Ishikawa (cell line): ENCODE measurements at regions not wholly inside any gene's neighbourhood (a gene's known extent, or its start where the extent isn't known, plus 50 kb on each side); places are given as distances from the start of the nearest gene placed in this dataset.

Experiments used
- CEBPB ChIP-seq: IDR thresholded peaks from 2 replicates; pipeline ENCODE4 v1.6.1; 2012
- CREB1 ChIP-seq: IDR thresholded peaks from 2 replicates; pipeline ENCODE4 v1.6.1; 2012; ENCODE audit warnings: low read depth
- EGR1 ChIP-seq: IDR thresholded peaks from 2 replicates; pipeline ENCODE4 v1.6.1; 2012
- EP300 ChIP-seq: IDR thresholded peaks from 2 replicates; pipeline ENCODE4 v1.6.1; 2012; ENCODE audit warnings: borderline replicate concordance
- FOXM1 ChIP-seq: IDR thresholded peaks from 2 replicates; pipeline ENCODE4 v1.6.1; 2012; ENCODE audit warnings: low read depth, borderline replicate concordance
- NFIC ChIP-seq: IDR thresholded peaks from 2 replicates; pipeline ENCODE4 v1.6.1; 2012
- RAD21 ChIP-seq: IDR thresholded peaks from 2 replicates; pipeline ENCODE4 v1.6.1; 2012; ENCODE audit warnings: low read depth
- TAF1 ChIP-seq: IDR thresholded peaks from 2 replicates; pipeline ENCODE4 v1.6.1; 2012; ENCODE audit warnings: low read depth, mild to moderate bottlenecking
- TCF12 ChIP-seq: IDR thresholded peaks from 2 replicates; pipeline ENCODE4 v1.6.1; 2012; ENCODE audit warnings: low read depth
- TEAD4 ChIP-seq: IDR thresholded peaks from 2 replicates; pipeline ENCODE4 v1.6.1; 2012
- YY1 ChIP-seq: IDR thresholded peaks from 2 replicates; pipeline ENCODE4 v1.6.1; 2012; ENCODE audit warnings: low read depth
- ZBTB7A ChIP-seq: IDR thresholded peaks from 2 replicates; pipeline ENCODE4 v1.6.1; 2012; ENCODE audit warnings: low read depth
- TF ChIP-seq, protein P1 (sequence below): IDR thresholded peaks from 2 replicates; pipeline ENCODE4 v1.6.1; 2012; ENCODE audit warnings: low read depth, mild to moderate bottlenecking
- TF ChIP-seq, protein P2 (sequence below): IDR thresholded peaks from 2 replicates; pipeline ENCODE4 v1.6.1; 2012
- TF ChIP-seq, protein P3 (sequence below): IDR thresholded peaks from 2 replicates; pipeline ENCODE4 v1.6.1; 2012

DNA sequence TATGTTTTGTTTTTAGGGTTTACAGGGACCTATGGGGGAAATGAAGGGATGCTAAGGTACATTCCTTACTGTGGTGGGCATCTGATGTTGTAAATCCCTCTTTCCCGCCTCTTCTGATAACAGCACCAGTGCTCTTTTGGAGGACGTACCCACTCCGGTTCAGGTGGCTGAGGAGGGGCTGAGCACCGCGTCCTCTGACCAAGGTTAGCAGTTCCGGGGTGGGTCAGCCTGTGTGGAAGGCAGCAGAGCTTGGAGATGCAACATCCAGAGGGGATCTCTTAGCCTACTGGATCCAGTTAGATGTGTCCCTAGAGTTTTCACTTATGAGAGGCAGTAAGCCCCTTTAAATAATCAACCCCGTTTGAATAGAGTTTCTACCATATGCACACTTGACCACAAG lies 135.3 kb upstream of the KCNG1 start:
- TF ChIP-seq ZBTB7A (no peak), FOXM1 (no peak), CEBPB (no peak), TEAD4 (no peak), RAD21 (no peak)
- TF ChIP-seq, protein P1, sequence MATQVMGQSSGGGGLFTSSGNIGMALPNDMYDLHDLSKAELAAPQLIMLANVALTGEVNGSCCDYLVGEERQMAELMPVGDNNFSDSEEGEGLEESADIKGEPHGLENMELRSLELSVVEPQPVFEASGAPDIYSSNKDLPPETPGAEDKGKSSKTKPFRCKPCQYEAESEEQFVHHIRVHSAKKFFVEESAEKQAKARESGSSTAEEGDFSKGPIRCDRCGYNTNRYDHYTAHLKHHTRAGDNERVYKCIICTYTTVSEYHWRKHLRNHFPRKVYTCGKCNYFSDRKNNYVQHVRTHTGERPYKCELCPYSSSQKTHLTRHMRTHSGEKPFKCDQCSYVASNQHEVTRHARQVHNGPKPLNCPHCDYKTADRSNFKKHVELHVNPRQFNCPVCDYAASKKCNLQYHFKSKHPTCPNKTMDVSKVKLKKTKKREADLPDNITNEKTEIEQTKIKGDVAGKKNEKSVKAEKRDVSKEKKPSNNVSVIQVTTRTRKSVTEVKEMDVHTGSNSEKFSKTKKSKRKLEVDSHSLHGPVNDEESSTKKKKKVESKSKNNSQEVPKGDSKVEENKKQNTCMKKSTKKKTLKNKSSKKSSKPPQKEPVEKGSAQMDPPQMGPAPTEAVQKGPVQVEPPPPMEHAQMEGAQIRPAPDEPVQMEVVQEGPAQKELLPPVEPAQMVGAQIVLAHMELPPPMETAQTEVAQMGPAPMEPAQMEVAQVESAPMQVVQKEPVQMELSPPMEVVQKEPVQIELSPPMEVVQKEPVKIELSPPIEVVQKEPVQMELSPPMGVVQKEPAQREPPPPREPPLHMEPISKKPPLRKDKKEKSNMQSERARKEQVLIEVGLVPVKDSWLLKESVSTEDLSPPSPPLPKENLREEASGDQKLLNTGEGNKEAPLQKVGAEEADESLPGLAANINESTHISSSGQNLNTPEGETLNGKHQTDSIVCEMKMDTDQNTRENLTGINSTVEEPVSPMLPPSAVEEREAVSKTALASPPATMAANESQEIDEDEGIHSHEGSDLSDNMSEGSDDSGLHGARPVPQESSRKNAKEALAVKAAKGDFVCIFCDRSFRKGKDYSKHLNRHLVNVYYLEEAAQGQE: no peak

DNA sequence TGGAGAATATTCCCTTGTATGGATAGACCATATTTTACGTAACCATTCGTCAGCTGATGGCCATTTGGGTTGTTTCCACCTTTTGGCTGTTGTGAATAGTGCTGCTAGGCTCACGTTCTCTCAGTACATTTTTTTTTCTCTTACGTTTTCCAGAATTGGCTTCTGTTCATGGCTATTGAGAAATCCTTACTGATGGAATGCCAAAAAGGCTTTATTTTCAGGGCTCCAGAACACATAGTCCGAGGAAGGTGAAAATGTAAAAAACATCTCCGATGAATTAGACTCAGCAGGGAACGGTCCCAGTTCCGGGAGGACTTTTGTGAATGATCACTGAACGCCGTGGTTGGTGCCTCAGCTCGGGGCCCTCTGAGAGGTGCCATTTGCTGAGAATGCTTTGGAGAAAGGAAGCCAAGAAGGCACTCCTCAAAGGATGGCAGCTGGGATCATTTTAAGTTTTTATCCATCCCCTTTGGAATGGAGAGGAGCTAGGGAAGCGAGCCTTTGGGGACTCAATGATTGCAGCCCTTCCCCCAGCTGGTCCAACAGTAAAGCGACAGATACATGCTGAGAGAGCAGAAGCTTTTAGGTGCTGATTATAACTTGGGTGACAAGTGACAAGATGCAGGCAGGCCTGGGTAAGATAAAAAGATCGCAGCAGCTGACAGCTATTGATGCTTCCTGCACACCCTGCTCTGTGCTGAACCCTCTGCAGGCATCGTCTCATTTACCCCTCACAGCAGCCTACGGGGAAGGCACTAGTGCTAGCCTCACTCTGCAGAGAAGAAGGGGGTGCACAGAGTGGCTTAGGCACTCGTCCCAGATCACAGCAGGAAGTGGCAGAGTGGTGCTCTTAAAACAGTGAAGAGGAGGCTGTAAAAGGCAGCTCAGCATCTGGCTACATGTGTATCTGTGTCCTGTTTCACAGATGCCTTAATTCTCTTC lies 133.4 kb upstream of the KCNG1 start:
- no peak for TF ChIP-seq ZBTB7A
- TF ChIP-seq TAF1: no peak
- no peak for TF ChIP-seq CREB1
- TF ChIP-seq RAD21: no peak
- TF ChIP-seq NFIC: no peak
- TF ChIP-seq TCF12: no peak
- TF ChIP-seq, protein P1: no peak
- no peak for TF ChIP-seq YY1
- TF ChIP-seq, protein P2, sequence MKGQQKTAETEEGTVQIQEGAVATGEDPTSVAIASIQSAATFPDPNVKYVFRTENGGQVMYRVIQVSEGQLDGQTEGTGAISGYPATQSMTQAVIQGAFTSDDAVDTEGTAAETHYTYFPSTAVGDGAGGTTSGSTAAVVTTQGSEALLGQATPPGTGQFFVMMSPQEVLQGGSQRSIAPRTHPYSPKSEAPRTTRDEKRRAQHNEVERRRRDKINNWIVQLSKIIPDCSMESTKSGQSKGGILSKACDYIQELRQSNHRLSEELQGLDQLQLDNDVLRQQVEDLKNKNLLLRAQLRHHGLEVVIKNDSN: no peak
- no peak for TF ChIP-seq FOXM1
- no peak for TF ChIP-seq TEAD4
- no peak for TF ChIP-seq EP300
- TF ChIP-seq CEBPB: no peak
- no peak for TF ChIP-seq EGR1
- TF ChIP-seq, protein P3, sequence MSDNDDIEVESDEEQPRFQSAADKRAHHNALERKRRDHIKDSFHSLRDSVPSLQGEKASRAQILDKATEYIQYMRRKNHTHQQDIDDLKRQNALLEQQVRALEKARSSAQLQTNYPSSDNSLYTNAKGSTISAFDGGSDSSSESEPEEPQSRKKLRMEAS: no peak

DNA sequence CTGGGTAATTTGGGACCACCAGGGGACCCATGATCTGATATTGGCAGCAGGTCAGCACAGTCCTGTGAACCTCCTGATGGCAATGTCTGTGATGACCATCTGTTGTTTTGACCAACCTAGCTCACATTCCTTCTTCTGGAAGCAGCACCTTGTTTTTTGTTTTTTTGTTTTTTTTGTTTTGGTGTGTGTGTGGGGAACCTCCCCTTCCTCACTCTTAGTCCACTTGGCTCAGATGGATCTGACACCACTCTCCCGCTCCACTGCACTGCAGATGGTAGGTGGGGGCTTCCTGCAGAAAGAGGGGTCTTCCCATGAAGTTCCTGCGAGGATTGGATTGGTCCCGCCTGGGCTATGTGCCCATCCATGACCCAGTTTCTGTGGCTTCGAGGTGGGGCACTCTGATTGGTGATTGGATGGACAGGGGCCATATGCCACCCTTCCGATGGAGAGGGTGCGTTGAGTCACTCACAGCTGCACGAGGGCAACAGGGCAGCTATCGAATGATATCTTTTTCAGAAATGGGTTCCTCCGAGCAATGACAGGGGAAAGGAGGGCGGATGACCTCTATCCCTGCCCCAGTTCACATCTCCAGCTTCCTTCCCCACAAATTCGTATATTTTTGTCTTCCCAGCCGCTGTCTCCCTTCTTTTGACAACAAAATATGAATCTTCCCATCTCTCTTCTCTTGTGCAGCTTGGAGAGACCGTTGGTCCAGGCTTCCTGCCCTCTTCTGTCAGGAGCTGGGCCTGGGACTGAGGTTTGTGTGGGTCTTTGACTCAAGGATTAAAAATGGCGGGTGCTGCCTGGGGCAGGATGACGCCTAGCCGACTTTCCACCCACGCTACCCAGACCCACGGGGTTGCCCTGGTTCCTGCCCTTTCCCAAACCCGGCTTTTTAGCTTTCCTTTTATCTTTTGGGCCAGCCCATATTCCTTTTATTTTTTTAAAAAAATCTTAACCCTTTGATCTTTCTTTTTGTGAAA lies 132.1 kb upstream of the KCNG1 start:
- TF ChIP-seq, protein P1: no peak
- TF ChIP-seq TCF12 (no peak), TEAD4 (no peak), CEBPB (no peak), TAF1 (no peak), FOXM1 (no peak), CREB1 (no peak), ZBTB7A (no peak)
- TF ChIP-seq, protein P2: no peak
- TF ChIP-seq, protein P3: no peak
